Colonic mucosa (tissue), 4 donors: ENCODE measurements at regions not wholly inside any gene's neighbourhood (a gene's known extent, or its start where the extent isn't known, plus 50 kb on each side); places are given as distances from the start of the nearest gene placed in this dataset.

Experiments
- DNase-seq: peaks from one replicate; pipeline ENCODE4 v3.0.0-alpha.2; 2020
- H3K27ac ChIP-seq: fragments of 200-600 bp; one replicate; pipeline ENCODE4 v1.8.0; 2021
- H3K27me3 ChIP-seq: fragments of 200-600 bp; one replicate; pipeline ENCODE4 v1.8.0; 2021
- H3K36me3 ChIP-seq: fragments of 200-600 bp; one replicate; pipeline ENCODE4 v1.8.0; 2021
- H3K4me1 ChIP-seq: fragments of 200-600 bp; one replicate; pipeline ENCODE4 v1.8.0; 2021; ENCODE audit warnings: mild to moderate bottlenecking
- H3K4me3 ChIP-seq: fragments of 200-600 bp; one replicate; pipeline ENCODE4 v1.8.0; 2021
- H3K9ac ChIP-seq, 2 donors: one replicate each; pipeline ENCODE4 v1.7.0; 2013; ENCODE audit warnings: control low read depth in 2 of 2, low read depth in 2 of 2, low read length in 2 of 2
- H3K9me3 ChIP-seq: fragments of 200-600 bp; one replicate; pipeline ENCODE4 v1.8.0; 2021
- intact Hi-C: fragments of 100-400 bp; cut with DNase I; formaldehyde crosslinking; loops from one replicate; pipeline ENCODE4 v1.14.1; 2022
- TF ChIP-seq, protein P1 (sequence below): fragments of 200-600 bp; IDR thresholded peaks from one replicate; pipeline ENCODE4 v1.8.0; 2022; ENCODE audit warnings: antibody characterized with exemption, mild to moderate bottlenecking
- donor health status: healthy.
- donor health status: DM: no; HTN: no; CAD: no.
- donor health status: DM: no; HTN: no; CAD: no.

DNA sequence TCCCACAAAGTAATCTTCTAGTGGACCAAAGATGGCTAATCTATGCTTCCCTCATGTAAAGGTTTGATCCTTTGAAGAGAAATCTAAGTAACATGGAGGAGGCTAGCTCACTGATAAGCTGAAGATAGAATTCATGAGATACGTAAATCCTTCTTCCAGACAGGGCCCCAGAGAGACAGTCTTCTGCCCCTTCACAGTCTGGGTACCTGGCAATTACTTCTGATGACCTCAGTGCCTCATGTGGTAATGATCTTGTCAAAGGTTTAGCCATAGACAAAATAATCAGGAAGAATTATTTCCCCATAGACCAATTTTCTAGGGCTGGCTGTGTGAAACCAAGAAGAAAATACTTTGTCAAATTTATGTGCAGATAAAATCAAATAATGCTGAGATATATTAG lies 495.8 kb downstream of the METTL4 start:
- Histone ChIP-seq H3K9ac (no peak overlapping the region), H3K4me1 (no peaks in the 10 kb centered on the region), H3K9me3 (no peaks in the 10 kb centered on the region), H3K4me3 (no peak overlapping the region), H3K36me3 (no peaks in the 10 kb centered on the region), H3K27ac (no peak overlapping the region), H3K27me3 (no peaks in the 10 kb centered on the region)
- TF ChIP-seq, protein P1, sequence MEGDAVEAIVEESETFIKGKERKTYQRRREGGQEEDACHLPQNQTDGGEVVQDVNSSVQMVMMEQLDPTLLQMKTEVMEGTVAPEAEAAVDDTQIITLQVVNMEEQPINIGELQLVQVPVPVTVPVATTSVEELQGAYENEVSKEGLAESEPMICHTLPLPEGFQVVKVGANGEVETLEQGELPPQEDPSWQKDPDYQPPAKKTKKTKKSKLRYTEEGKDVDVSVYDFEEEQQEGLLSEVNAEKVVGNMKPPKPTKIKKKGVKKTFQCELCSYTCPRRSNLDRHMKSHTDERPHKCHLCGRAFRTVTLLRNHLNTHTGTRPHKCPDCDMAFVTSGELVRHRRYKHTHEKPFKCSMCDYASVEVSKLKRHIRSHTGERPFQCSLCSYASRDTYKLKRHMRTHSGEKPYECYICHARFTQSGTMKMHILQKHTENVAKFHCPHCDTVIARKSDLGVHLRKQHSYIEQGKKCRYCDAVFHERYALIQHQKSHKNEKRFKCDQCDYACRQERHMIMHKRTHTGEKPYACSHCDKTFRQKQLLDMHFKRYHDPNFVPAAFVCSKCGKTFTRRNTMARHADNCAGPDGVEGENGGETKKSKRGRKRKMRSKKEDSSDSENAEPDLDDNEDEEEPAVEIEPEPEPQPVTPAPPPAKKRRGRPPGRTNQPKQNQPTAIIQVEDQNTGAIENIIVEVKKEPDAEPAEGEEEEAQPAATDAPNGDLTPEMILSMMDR = no peak
- DNase-seq = no peak
- intact Hi-C loops = no loop called here

DNA sequence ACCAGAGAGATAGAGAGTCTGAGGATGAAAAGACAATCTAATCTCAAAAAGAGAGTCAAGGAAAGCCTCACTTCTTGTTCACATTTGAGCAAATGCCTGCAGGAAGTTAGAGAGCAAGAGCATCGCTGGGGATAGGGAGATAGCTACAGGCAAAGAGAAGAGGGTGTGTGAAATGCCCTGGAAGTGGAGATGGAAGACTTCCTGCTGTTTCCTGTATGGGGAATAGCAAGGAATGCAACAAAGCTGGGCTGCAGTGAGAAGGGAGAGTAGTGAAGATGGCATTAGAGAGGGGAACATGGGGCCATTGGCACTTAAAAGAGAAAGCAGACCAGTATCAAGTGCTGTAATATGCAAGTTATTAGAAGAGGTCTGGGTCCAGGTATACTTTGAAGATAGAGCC lies 488.6 kb downstream of the METTL4 start:
- intact Hi-C loops = no loop called here
- H3K36me3 ChIP-seq = no peaks in the 10 kb centered on the region
- H3K4me3 ChIP-seq = no peak overlapping the region
- H3K27ac ChIP-seq = no peak overlapping the region
- DNase-seq = no peak
- H3K9ac ChIP-seq = no peak overlapping the region
- no peaks in the 10 kb centered on the region for H3K4me1 ChIP-seq
- no peaks in the 10 kb centered on the region for H3K9me3 ChIP-seq
- TF ChIP-seq, protein P1 = no peak
- H3K27me3 ChIP-seq = no peaks in the 10 kb centered on the region

DNA sequence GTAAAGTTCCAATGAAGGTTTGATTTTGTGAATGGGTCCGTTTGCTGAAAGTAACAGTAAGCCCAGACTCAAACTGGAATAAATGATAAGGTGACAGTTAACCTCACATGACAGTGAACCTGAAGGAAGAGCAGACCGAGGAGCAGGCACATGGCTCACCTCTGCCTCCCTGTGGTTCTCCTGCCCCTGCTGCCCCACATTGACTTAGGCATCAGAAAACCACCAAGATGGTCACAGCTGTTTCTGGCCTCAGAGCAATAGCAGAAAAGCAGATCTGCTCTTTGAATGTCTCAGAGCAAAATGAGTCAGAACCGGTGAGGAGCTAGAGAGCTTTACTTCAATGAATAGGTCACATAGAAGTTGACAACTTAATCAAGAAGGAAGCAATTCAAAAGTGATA lies 487.6 kb downstream of the METTL4 start:
- Histone ChIP-seq H3K36me3 (no peaks in the 10 kb centered on the region), H3K27ac (no peak overlapping the region), H3K4me3 (no peak overlapping the region), H3K9ac (no peak overlapping the region), H3K27me3 (no peaks in the 10 kb centered on the region), H3K4me1 (no peaks in the 10 kb centered on the region), H3K9me3 (no peaks in the 10 kb centered on the region)
- intact Hi-C loops = no loop called here
- TF ChIP-seq, protein P1 = no peak
- no peak for DNase-seq

DNA sequence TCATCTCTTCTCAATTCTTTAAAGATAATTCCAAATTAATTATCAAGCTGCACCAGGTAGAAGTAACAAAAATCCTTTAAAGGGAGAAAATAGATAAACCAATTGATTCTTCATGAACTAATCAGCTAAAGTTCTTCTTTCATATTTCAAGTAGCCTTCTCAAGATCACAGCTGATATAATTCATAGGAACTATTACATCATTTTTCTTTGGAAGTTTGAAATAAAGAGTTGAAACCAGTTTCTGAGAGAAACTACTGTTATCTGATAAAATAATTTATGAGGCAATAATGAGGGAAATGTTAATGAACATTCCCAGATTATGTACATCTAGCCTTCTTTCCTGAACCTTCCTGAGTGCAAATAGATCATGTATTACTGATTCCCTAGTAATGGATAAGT lies 484.9 kb downstream of the METTL4 start:
- intact Hi-C loops = no loop called here
- no peak for DNase-seq
- no peak overlapping the region for H3K27ac ChIP-seq
- no peak overlapping the region for H3K9ac ChIP-seq
- H3K4me3 ChIP-seq = no peak overlapping the region
- TF ChIP-seq, protein P1 = no peak
- no peaks in the 10 kb centered on the region for H3K27me3 ChIP-seq
- H3K36me3 ChIP-seq = no peaks in the 10 kb centered on the region
- H3K9me3 ChIP-seq = no peaks in the 10 kb centered on the region
- no peaks in the 10 kb centered on the region for H3K4me1 ChIP-seq

DNA sequence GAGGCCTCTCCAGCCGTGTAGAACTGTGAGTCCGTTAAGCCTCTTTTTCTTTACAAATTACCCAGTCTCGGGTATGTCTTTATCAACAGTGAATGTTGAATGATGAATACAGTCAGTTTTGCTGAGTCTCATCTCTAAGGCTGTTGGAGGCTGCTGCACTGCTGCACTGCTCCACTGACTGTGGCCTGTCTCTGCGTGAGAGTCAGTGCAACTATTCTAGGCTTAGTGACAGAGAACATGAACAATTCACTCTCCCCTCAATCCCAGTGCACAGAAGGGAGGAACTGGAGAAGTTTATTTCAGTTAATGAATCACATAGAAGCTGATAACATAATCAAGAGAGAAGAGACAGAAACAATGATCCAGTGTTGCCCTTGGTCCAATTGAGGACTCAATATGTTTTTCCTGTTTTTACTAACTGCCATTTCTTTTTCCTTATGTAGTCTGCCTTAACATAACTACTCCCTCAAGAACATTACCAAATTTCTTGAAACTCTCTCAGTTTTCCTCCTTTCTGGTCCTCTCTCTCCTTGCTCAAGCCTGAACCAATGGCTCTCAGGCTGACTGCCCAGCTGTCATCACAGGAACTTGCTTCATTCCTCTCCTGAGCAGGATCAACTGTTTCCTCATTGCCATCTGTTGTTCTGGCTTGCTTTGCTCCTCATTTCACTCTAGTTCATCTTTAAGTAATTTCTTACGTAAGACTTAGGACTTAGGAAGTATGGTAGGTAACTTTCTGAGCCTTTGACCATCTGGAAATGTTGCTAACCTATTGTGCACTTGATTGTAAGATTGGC lies 483.2 kb downstream of the METTL4 start:
- no peak for DNase-seq
- TF ChIP-seq, protein P1 = no peak
- H3K4me1 ChIP-seq = no peaks in the 10 kb centered on the region
- H3K4me3 ChIP-seq = no peak overlapping the region
- intact Hi-C loops = no loop called here
- H3K9me3 ChIP-seq = no peaks in the 10 kb centered on the region
- H3K9ac ChIP-seq = no peak overlapping the region
- H3K36me3 ChIP-seq = no peaks in the 10 kb centered on the region
- H3K27me3 ChIP-seq = no peaks in the 10 kb centered on the region
- no peak overlapping the region for H3K27ac ChIP-seq
